Bronchial epithelial cell (primary cell): ENCODE measurements at regions not wholly inside any gene's neighbourhood (a gene's known extent, or its start where the extent isn't known, plus 50 kb on each side); places are given as distances from the start of the nearest gene placed in this dataset.

ENCODE experiments used
- DNase-seq: peaks from one replicate; pipeline ENCODE4 v3.0.0-alpha.2; 2010; ENCODE audit warnings: low read depth
- FAIRE-seq: peaks from 2 replicates; lab custom pipeline; 2011; peaks lifted over from hg19 to GRCh38; lab: Jason Lieb, UNC
- H3K27me3 ChIP-seq: 2 replicates; pipeline ENCODE4 v1.5.1; 2011; ENCODE audit warnings: low read length; ENCODE audit not compliant: control insufficient read depth, insufficient read depth
- H3K36me3 ChIP-seq: 2 replicates; pipeline ENCODE4 v1.5.1; 2011; ENCODE audit warnings: low read length; ENCODE audit not compliant: control insufficient read depth, insufficient read depth
- H3K4me3 ChIP-seq: 2 replicates; pipeline ENCODE4 v1.5.1; 2011; ENCODE audit warnings: mild to moderate bottlenecking, low read depth, low read length, control low read depth
- TF ChIP-seq, protein P1 (sequence below): IDR thresholded peaks from 2 replicates; pipeline ENCODE4 v1.5.1; 2011; ENCODE audit warnings: mild to moderate bottlenecking, moderate library complexity, low read length, control low read depth, inconsistent platforms; ENCODE audit not compliant: insufficient read depth, severe bottlenecking

GRCh38 chr13:82634946-82635345 lies 1247.3 kb downstream of the SLITRK1 start:
- TF ChIP-seq, protein P1, sequence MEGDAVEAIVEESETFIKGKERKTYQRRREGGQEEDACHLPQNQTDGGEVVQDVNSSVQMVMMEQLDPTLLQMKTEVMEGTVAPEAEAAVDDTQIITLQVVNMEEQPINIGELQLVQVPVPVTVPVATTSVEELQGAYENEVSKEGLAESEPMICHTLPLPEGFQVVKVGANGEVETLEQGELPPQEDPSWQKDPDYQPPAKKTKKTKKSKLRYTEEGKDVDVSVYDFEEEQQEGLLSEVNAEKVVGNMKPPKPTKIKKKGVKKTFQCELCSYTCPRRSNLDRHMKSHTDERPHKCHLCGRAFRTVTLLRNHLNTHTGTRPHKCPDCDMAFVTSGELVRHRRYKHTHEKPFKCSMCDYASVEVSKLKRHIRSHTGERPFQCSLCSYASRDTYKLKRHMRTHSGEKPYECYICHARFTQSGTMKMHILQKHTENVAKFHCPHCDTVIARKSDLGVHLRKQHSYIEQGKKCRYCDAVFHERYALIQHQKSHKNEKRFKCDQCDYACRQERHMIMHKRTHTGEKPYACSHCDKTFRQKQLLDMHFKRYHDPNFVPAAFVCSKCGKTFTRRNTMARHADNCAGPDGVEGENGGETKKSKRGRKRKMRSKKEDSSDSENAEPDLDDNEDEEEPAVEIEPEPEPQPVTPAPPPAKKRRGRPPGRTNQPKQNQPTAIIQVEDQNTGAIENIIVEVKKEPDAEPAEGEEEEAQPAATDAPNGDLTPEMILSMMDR = no peak
- H3K27me3 ChIP-seq = no peaks in the 10 kb centered on the region
- DNase-seq (peak; percentile 60), FAIRE-seq (no peak)
- H3K4me3 ChIP-seq = no peak overlapping the region
- H3K36me3 ChIP-seq = no peaks in the 10 kb centered on the region

- H3K27me3 ChIP-seq = no peaks in the 10 kb centered on the region
- no peak overlapping the region for H3K4me3 ChIP-seq
- TF ChIP-seq, protein P1 = no peak
- FAIRE-seq = no peak
- no peaks in the 10 kb centered on the region for H3K36me3 ChIP-seq
- peak; percentile 77 for DNase-seq
Measured at GRCh38 chr13:82627183-82627582, 1255.1 kb downstream of the SLITRK1 start.

- Histone ChIP-seq H3K4me3 (no peak overlapping the region), H3K27me3 (no peaks in the 10 kb centered on the region), H3K36me3 (no peaks in the 10 kb centered on the region)
- no peak for FAIRE-seq
- TF ChIP-seq, protein P1 = no peak
- DNase-seq = no peak
Measured at GRCh38 chr13:82625717-82626116, 1256.6 kb downstream of the SLITRK1 start.

DNA sequence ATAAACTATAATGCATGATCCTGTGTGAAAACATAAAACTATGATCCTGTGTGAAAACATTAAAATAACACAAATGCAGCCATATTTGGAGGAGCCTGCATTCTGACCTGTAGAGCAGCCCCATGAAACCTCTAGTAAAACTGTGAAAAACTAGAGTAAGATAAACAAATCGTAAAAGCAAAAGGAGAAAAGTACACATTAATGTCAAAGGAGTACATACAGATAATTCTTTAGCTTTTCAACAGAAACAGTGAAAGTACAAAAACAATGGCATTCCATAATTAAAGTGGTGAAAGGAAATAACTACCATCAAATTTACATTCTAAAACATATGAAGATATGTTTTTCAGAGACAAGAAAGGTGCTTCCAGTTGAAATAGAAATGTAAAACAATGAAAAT lies 1267.2 kb downstream of the SLITRK1 start:
- FAIRE-seq = no peak

GRCh38 chr13:82614086-82614485 lies 1268.2 kb downstream of the SLITRK1 start:
- no peak overlapping the region for H3K4me3 ChIP-seq
- TF ChIP-seq, protein P1 = no peak
- H3K36me3 ChIP-seq = no peaks in the 10 kb centered on the region
- DNase-seq (peak; percentile 64), FAIRE-seq (no peak)
- H3K27me3 ChIP-seq = no peaks in the 10 kb centered on the region

More for the DNA sequence above, 1267.2 kb downstream of the SLITRK1 start:
- no peak overlapping the region for H3K4me3 ChIP-seq
- TF ChIP-seq, protein P1 = no peak
- no peak for DNase-seq
- H3K36me3 ChIP-seq = no peaks in the 10 kb centered on the region
- H3K27me3 ChIP-seq = no peaks in the 10 kb centered on the region

- Histone ChIP-seq H3K36me3 (no peaks in the 10 kb centered on the region), H3K4me3 (no peak overlapping the region), H3K27me3 (no peaks in the 10 kb centered on the region)
- TF ChIP-seq, protein P1 = no peak
- DNase-seq = no peak
- no peak for FAIRE-seq
Measured at GRCh38 chr13:82606008-82606407, 1276.3 kb downstream of the SLITRK1 start.
